DMS153 treated with DMSO at 0.1 percent for 48 hours (cell line): ENCODE measurements at regions not wholly inside any gene's neighbourhood (a gene's known extent, or its start where the extent isn't known, plus 50 kb on each side); places are given as distances from the start of the nearest gene placed in this dataset.
"Not testable (repeated sequence)": the region's sequence is repeated elsewhere in the genome, so short reads cannot be mapped to it uniquely, and the experiment has no call there.

Source experiments
- DNase-seq: peaks from one replicate; lab custom pipeline; 2025; ENCODE audit not compliant: unreplicated experiment; lab: John Stamatoyannopoulos, UW

GRCh38 chr15:24300804-24301368 lies 374.7 kb upstream of the NPAP1 start:
- DNase-seq = not testable (repeated sequence)

DNA sequence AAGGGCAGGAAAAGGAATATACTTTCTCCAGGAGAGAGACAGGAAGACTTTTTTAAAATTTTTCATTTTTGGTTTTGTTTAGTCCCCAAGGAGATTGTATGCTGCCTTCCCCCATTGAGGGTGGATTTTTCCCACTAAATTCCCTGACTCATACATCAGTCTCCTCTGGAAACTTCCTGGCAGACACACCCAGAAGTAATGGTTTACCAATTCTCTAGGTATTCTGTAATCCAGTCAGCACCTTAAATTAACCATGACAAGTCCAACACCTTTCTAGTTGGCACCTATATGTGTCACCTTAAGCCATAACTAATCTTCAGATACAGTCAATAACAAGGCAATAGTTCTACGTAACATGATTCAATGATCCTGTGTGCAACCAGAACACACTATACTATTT lies 373.6 kb upstream of the NPAP1 start:
- DNase-seq = not testable (repeated sequence)

DNA sequence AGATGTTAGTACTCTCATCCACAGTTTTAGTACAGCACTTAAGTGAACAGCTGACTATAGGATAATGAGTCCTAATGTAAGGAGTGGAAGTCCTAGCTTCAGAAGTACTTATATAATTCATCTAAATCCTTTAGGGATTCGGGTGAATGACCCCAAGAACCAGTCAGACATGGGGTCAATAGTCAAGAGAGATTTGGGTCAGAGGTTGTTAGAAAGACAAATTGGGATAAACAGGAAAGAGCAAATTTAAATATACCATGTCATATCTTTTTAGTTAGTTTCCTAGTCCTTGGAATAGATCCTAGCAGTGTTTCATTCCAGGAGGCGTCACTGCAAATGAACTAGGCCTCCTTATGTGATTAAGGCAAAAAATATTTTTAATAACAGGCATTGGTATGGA lies 370.8 kb upstream of the NPAP1 start:
- not testable (repeated sequence) for DNase-seq

DNA sequence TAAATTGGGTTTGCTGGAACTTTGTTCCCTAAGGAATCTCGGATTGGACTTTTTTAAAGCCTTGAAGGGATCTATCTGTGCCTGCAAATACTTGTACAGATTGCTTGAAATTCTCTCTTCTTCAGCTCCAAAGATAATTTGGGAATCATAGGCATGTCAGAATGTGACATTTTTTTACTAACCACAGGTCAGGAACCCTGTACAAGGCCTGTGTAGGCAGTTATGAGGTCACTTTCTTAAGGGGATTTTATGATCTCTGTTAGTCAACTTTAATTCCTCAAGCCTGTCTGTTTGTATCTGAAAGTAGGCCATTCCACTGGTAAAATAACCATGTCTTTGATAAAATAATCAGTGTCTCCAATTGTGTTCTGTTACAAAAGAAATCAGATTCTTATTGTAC lies 369.9 kb upstream of the NPAP1 start:
- not testable (repeated sequence) for DNase-seq

DNA sequence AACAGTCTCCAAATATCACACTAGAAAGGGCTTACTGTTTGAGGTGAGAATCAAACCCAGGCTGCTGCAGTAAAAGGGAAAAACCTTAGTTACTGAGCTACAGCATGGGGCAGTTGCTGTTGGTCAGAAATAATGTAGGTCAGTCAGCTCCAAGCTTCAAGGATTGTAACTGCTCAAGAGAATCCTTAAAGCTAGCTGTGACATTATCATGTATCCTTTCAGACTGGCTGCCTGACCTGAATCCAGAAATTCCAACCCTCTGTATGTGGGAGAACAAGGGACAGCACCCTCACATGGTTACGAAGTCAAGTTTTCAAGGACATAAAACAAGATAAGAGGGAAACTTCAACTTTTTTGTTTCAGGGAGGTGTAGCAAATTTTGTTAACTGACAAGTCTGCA lies 365.9 kb upstream of the NPAP1 start:
- not testable (repeated sequence) for DNase-seq

GRCh38 chr15:24311692-24312091 lies 363.9 kb upstream of the NPAP1 start:
- DNase-seq = not testable (repeated sequence)

DNA sequence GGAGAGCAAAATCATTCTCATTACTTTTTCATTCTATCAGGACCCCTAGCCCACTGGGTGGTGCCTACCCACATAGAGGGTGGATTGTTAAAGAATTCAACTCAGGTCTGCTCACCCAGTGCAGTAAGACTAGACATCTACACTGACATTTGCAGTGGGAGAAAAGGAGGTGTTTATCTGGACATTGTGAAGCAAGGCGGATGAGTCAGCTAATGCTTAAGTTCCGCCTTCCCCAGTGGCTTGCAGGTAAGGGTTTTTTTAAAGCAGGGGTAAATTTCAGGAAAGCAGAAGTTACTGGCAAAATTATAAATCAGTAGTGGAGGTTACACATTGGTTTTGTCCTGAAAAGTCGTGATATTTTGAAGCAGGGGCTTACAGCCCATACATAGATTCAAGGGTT lies 359.2 kb upstream of the NPAP1 start:
- not testable (repeated sequence) for DNase-seq

DNA sequence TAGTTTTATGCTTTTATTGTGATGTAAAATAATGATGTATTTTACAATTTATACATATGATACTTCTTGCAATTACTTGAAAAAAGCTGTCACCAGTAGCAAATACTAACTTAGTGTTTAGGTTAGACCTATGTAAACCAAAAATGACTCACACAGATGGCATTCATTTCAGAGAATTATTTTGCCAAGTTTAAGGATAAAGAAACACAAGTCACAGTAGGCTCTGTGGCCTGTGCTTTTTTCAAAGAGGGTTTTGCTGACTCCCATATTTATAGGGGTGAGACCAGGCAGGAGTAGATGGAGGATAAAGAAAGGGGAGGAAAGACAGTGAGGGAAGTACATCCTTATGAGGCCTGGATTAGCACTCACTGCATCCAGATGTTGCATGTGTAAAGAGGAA lies 356.6 kb upstream of the NPAP1 start:
- DNase-seq = no peak

DNA sequence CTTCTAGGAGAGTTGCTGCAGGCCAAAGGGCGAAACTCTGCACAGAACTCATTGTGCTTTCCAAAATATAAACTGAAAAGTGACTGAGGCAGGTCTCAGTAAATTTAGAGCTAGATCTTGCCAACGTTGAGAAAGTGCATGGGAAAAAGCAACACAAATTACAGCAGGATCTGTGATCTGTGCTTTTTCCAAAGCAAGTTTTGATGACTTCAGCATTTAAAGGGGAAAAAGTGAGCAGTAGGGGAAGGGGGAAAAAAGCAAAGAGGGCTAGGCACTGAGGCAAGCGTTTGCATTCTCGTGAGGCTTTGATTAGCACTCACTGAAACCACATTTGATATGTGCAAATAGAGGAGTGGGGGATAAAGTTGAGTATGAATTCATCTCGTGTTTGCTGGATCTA lies 351.5 kb upstream of the NPAP1 start:
- DNase-seq = not testable (repeated sequence)

GRCh38 chr15:24326513-24326912 lies 349.1 kb upstream of the NPAP1 start:
- not testable (repeated sequence) for DNase-seq

- not testable (repeated sequence) for DNase-seq
These were observed 343.6 kb upstream of the NPAP1 start for GRCh38 chr15:24331964-24332363.

- DNase-seq = not testable (repeated sequence)
These were observed 333.7 kb upstream of the NPAP1 start for GRCh38 chr15:24341876-24342275.

DNA sequence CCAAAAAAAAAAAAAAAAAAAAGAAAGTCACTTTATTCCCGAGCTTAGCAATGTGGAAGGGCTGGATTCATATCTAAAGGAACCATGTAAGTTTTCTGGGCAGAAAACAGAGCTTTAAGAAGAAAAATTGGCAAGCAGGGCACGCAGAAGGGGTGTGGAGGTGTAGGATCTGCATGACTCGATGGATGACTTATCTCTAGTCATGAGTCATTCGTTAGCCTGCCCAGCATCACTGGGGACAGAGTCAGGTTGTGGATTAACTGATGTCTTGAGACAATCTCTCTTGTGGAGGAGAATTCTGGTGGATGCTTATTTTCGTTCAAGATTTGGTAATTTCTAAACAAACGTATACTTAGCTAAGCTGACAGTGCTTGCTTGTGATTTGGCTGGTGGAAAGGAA lies 322.8 kb upstream of the NPAP1 start:
- DNase-seq = not testable (repeated sequence)

DNA sequence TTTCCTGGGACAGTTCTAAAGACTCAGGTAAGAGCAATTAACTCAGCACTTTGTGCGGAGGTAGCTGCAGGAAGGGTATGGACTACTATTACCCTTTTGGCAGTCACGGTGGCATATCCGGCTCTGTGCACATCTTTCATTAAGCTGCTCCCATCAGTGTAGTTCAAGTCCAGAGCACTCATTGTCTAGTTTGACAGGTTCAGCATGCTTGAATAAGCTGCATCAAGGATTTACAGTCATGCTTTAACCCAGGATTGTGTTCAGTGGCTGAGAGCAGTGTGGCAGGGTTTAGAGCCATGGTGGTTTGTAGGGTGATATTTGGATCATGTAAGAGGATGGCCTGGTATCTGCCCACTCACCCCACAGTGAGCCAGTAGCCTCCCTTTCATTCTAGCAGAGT lies 294.5 kb upstream of the NPAP1 start:
- DNase-seq = not testable (repeated sequence)

- not testable (repeated sequence) for DNase-seq
These were observed 290.3 kb upstream of the NPAP1 start for GRCh38 chr15:24385258-24385657.

DNA sequence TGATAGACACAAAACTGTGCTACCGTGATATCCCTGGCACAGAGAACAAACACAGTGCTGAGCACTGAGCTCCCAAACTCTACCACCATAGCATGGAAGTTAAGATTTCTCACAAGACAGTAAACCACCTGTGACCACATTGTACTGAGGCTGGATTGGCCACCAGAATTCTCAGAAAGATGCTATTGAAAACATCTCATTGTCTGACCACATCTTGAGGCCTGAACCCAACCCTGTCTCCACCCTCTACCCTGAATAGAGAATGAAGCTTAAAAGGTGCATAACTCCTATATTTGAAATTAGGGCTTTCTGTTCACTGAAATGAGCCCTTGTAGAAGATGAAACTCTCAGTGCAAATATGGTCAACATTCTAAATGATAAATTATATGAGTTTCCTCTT lies 281.3 kb upstream of the NPAP1 start:
- DNase-seq = no peak

- DNase-seq = not testable (repeated sequence)
These were observed 262.9 kb upstream of the NPAP1 start for GRCh38 chr15:24412649-24413048.

DNA sequence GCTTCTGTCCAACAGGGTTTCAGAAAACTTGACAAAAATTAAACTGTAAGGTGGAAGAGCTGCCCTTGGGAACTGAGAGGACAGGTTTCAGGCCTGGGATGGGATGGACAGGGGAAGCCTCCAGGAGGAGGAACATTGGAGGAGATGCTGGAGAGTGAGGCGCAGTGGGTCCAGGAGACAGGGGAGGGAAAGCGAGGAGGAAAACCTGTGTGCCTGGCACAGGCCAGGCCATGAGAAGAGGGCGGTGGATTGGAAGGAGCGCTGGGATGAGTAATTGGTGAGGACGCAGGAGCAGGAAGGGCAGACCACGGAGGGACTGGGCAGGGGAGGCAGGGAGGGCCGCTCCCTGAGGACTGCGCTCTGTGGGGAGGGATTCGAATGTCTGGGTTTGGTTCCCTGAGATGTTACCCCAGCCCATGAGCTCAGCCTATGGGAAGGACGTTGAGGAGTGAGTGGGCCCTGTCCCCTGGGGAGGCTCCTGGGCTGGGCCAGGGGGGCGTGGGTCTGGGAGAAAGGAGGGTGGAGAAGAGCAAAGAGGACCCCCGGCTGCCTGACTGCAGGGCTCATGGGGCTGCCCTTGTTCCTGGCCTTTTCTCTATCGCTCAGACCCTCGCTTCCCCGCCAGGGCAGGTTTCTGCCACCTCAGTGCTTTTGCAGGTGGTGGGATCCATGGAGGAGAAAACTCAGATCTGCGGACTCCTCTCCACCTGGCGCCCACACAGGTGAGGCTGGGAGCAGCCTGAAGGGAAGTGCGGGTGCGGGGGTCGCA lies 249.1 kb upstream of the NPAP1 start:
- not testable (repeated sequence) for DNase-seq

DNA sequence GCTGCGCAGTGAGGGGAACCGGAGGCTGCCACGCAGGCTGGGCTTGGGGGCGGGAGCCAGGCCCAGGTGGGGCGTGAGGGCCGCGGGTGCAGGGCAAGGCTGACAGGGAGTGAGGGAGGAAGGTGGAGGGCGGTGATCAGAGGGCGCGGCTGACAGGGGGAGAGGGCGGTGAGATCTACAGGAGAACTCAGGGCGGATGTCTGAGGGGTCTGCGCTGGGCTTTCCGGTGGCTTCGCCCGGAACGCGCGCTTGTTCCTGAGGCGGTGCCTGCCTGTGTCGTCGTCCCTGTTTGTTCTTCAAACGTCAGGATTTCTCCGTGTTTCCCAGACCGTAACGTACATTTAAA lies 248.5 kb upstream of the NPAP1 start:
- not testable (repeated sequence) for DNase-seq

- not testable (repeated sequence) for DNase-seq
These were observed 240.3 kb upstream of the NPAP1 start for GRCh38 chr15:24435075-24435820.

GRCh38 chr15:24437270-24437669 lies 238.3 kb upstream of the NPAP1 start:
- not testable (repeated sequence) for DNase-seq

GRCh38 chr15:24437735-24438134 lies 237.8 kb upstream of the NPAP1 start:
- DNase-seq = not testable (repeated sequence)
